Activated B cell treated with CpG ODN at 0.5 μM for 24 hours (primary cell): ENCODE measurements at regions not wholly inside any gene's neighbourhood (a gene's known extent, or its start where the extent isn't known, plus 50 kb on each side); places are given as distances from the start of the nearest gene placed in this dataset.

Source experiments
- ATAC-seq: fragments of 200-7000 bp; cut with Tn5 transposase; one replicate; pipeline ENCODE4 v1.10.0; 2021; ENCODE audit warnings: low read depth, mild to moderate bottlenecking, moderate library complexity
- CTCF ChIA-PET: fragments of 350-600 bp; sonication (Branson Sonifier 250); formaldehyde crosslinking; loops from one replicate; lab custom pipeline; 2021; ENCODE audit warnings: antibody characterized with exemption; lab: Charles Lee
- POLR2A ChIA-PET: fragments of 350-600 bp; sonication (Branson Sonifier 250); formaldehyde crosslinking; loops from one replicate; lab custom pipeline; 2021; ENCODE audit warnings: antibody characterized with exemption; lab: Charles Lee
- DNase-seq: peaks from one replicate; pipeline ENCODE4 v3.0.0; 2022
- H3K27ac Mint-ChIP-seq: one replicate; pipeline ENCODE4 v1.8.0; 2020; ENCODE audit warnings: mixed read lengths
- H3K27me3 Mint-ChIP-seq: one replicate; pipeline ENCODE4 v1.8.0; 2021; ENCODE audit warnings: mixed read lengths
- H3K36me3 Mint-ChIP-seq: one replicate; pipeline ENCODE4 v1.8.0; 2021; ENCODE audit warnings: low read depth, mixed read lengths
- H3K4me1 Mint-ChIP-seq: one replicate; pipeline ENCODE4 v1.8.0; 2021; ENCODE audit warnings: mixed read lengths
- H3K4me3 Mint-ChIP-seq: one replicate; pipeline ENCODE4 v1.8.0; 2020; ENCODE audit warnings: mild to moderate bottlenecking, mixed read lengths
- H3K9me3 Mint-ChIP-seq: one replicate; pipeline ENCODE4 v1.8.0; 2020; ENCODE audit warnings: mixed read lengths
- intact Hi-C: fragments of 100-400 bp; cut with micrococcal nuclease; formaldehyde crosslinking; loops from one replicate; pipeline ENCODE4 v1.15.1; 2024
- TF ChIP-seq, protein P1 (sequence below): fragments of 200-600 bp; IDR thresholded peaks from one replicate; pipeline ENCODE4 v1.8.0; 2022; ENCODE audit warnings: antibody characterized with exemption, mild to moderate bottlenecking

DNA sequence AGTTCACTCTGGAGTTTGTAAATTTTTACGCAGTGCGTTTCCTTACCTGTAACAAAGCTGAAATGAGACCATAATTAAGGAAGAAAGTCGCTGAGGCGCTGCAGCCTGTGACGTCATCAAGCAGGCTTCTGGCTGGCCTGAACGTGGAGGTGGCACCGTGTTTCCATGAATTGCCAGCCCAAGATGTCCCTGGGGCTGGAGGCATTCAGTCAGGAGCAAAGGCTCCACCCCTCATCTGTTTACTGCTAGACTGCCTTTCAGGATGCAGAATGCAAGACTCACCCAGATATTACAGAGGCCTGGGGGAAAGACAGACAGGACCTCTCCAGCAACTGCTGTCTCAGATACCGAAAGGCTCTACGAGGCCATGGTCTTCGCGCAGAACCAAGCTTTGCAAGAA lies 424.6 kb downstream of the TSHZ3 start:
- no peak for DNase-seq
- H3K4me3 Mint-ChIP-seq: no peak overlapping the region
- ATAC-seq: no peak
- no peaks in the 10 kb centered on the region for H3K4me1 Mint-ChIP-seq
- TF ChIP-seq, protein P1, sequence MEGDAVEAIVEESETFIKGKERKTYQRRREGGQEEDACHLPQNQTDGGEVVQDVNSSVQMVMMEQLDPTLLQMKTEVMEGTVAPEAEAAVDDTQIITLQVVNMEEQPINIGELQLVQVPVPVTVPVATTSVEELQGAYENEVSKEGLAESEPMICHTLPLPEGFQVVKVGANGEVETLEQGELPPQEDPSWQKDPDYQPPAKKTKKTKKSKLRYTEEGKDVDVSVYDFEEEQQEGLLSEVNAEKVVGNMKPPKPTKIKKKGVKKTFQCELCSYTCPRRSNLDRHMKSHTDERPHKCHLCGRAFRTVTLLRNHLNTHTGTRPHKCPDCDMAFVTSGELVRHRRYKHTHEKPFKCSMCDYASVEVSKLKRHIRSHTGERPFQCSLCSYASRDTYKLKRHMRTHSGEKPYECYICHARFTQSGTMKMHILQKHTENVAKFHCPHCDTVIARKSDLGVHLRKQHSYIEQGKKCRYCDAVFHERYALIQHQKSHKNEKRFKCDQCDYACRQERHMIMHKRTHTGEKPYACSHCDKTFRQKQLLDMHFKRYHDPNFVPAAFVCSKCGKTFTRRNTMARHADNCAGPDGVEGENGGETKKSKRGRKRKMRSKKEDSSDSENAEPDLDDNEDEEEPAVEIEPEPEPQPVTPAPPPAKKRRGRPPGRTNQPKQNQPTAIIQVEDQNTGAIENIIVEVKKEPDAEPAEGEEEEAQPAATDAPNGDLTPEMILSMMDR: no peak
- H3K27me3 Mint-ChIP-seq: no peaks in the 10 kb centered on the region
- POLR2A ChIA-PET: no interaction called here
- peaks cover 6% of the 10 kb centered on the region for H3K9me3 Mint-ChIP-seq
- no peak overlapping the region for H3K27ac Mint-ChIP-seq
- CTCF ChIA-PET: no interaction called here
- intact Hi-C loops: no loop called here
- H3K36me3 Mint-ChIP-seq: no peaks in the 10 kb centered on the region

DNA sequence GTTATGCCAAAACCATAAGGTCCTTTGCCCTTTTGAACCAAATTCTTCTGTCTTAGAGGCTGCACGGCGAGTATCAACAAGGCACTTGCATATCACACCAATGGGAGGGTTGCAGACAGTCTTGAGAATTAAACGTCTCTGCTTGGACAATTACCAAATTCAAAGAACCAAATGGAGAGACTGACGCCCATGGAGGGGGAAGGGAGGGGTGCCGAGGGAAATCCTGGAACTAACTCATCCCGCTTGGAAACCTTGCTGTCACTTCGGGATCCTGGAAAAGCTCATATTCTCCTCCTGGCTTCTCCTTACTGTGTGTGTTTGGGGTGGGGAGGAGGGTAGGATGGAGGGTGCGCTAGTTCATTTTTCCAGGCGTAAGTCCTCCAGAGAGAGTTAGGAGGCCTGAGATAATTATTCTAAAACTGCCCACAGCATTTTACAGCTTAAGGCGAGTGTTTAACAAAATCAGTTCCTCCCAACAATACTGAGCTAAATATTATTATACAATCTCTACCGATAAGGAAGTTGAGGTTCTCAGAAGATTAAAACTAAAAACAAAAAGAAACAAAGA lies 425.1 kb downstream of the TSHZ3 start:
- ATAC-seq: no peak
- Mint-ChIP-seq H3K9me3 (peaks cover 7% of the 10 kb centered on the region), H3K36me3 (no peaks in the 10 kb centered on the region), H3K27me3 (no peaks in the 10 kb centered on the region), H3K27ac (no peak overlapping the region), H3K4me1 (no peaks in the 10 kb centered on the region), H3K4me3 (no peak overlapping the region)
- TF ChIP-seq, protein P1: no peak
- DNase-seq: no peak
- intact Hi-C loops: no loop called here
- ChIA-PET CTCF (no interaction called here), POLR2A (no interaction called here)

- TF ChIP-seq, protein P1: no peak
- H3K9me3 Mint-ChIP-seq: peaks cover 10% of the 10 kb centered on the region
- H3K27ac Mint-ChIP-seq: no peak overlapping the region
- intact Hi-C loops: no loop called here
- ATAC-seq: no peak
- H3K4me3 Mint-ChIP-seq: no peak overlapping the region
- H3K36me3 Mint-ChIP-seq: no peaks in the 10 kb centered on the region
- no peaks in the 10 kb centered on the region for H3K27me3 Mint-ChIP-seq
- no peak for DNase-seq
- POLR2A ChIA-PET: no interaction called here
- H3K4me1 Mint-ChIP-seq: no peaks in the 10 kb centered on the region
- CTCF ChIA-PET: no interaction called here
These were observed 425.6 kb downstream of the TSHZ3 start for GRCh38 chr19:30923621-30924020.

- Mint-ChIP-seq H3K27me3 (no peaks in the 10 kb centered on the region), H3K36me3 (no peaks in the 10 kb centered on the region), H3K9me3 (peaks cover 11% of the 10 kb centered on the region), H3K27ac (no peak overlapping the region), H3K4me1 (no peaks in the 10 kb centered on the region), H3K4me3 (no peak overlapping the region)
- no peak for ATAC-seq
- TF ChIP-seq, protein P1: no peak
- intact Hi-C loops: no loop called here
- ChIA-PET CTCF (no interaction called here), POLR2A (no interaction called here)
- no peak for DNase-seq
These were observed 426.1 kb downstream of the TSHZ3 start for GRCh38 chr19:30923096-30923495.

GRCh38 chr19:30920222-30920621 lies 429.0 kb downstream of the TSHZ3 start:
- TF ChIP-seq, protein P1: no peak
- ATAC-seq: no peak
- Mint-ChIP-seq H3K4me1 (no peaks in the 10 kb centered on the region), H3K36me3 (no peaks in the 10 kb centered on the region), H3K27me3 (no peaks in the 10 kb centered on the region), H3K4me3 (no peak overlapping the region), H3K9me3 (peaks cover 7% of the 10 kb centered on the region), H3K27ac (no peak overlapping the region)
- POLR2A ChIA-PET: no interaction called here
- intact Hi-C loops: no loop called here
- CTCF ChIA-PET: no interaction called here
- no peak for DNase-seq
